Astrocyte of the spinal cord (primary cell): ENCODE measurements at regions not wholly inside any gene's neighbourhood (a gene's known extent, or its start where the extent isn't known, plus 50 kb on each side); places are given as distances from the start of the nearest gene placed in this dataset.

Experiments
- DNase-seq: peaks from one replicate; pipeline ENCODE4 v3.0.0; 2011; ENCODE audit warnings: low read depth, low spot score
- H3K4me3 ChIP-seq: 2 replicates; pipeline ENCODE4 v1.5.1; 2011; ENCODE audit warnings: low read depth, mild to moderate bottlenecking, low read length, moderate library complexity
- in situ Hi-C: cut with HindIII; loops from 2 replicates; pipeline ENCODE4 v1.10.0; 2017; ENCODE audit warnings: low sequenced_read_pairs
- TF ChIP-seq, protein P1 (sequence below): IDR thresholded peaks from 2 replicates; pipeline ENCODE4 v1.5.1; 2012; ENCODE audit warnings: low read depth, mild to moderate bottlenecking, low read length, inconsistent platforms

DNA sequence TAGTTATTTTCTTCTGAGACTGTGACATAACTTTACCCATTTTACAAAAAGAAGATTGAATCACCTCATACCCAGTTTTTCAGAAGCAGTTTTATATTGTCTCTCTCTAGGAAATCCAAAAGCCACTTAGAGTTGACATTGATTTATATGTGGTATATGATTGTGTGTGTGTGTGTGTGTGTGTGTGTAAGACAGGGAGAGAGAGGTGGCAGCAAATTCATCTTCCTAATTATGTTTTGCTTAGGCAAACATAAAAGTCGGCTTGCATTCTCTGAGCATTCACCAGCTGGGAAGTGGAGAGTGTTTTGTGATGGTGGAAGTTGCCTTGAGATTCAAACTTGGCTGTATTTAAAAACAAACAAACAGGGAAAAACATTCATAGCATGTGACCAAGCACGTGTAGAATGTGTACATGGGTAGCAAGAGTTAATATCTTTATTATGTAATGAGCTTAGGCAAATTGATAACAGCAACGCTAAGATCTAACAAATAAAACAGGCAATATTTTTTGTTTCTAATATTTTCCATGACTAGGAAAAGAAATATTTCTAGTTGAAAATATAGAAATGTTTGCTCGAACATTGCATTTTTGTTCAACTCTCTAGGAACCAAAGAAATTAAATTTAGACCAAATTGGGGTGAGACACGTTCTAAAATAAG, 64.4 kb upstream of the IGF1R start:
- in situ Hi-C loops, result no loop called here
- no peak overlapping the region for H3K4me3 ChIP-seq
- DNase-seq, result no peak
- TF ChIP-seq, protein P1, sequence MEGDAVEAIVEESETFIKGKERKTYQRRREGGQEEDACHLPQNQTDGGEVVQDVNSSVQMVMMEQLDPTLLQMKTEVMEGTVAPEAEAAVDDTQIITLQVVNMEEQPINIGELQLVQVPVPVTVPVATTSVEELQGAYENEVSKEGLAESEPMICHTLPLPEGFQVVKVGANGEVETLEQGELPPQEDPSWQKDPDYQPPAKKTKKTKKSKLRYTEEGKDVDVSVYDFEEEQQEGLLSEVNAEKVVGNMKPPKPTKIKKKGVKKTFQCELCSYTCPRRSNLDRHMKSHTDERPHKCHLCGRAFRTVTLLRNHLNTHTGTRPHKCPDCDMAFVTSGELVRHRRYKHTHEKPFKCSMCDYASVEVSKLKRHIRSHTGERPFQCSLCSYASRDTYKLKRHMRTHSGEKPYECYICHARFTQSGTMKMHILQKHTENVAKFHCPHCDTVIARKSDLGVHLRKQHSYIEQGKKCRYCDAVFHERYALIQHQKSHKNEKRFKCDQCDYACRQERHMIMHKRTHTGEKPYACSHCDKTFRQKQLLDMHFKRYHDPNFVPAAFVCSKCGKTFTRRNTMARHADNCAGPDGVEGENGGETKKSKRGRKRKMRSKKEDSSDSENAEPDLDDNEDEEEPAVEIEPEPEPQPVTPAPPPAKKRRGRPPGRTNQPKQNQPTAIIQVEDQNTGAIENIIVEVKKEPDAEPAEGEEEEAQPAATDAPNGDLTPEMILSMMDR, result no peak

DNA sequence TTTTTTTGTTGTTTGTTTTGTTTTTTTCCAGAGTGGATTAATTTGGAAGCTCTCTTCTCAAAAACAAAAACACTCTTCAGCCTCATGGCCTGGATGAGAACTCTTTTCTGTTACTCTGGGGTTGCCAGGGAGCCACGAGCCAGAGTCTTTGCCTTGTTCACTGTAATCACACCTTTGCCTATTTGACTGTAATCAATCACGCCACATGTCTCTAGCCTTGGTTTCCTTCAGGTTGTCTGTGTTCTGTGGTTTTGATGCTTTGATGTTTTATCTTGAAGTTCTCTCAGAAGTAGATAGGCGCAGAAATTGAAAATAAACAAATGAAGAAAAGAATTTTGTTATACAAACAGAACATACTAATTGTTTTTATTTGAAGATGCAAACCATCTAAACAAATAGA, 62.3 kb upstream of the IGF1R start:
- in situ Hi-C loops, result no loop called here
- no peak for DNase-seq
- H3K4me3 ChIP-seq, result no peak overlapping the region
- TF ChIP-seq, protein P1, result no peak

DNA sequence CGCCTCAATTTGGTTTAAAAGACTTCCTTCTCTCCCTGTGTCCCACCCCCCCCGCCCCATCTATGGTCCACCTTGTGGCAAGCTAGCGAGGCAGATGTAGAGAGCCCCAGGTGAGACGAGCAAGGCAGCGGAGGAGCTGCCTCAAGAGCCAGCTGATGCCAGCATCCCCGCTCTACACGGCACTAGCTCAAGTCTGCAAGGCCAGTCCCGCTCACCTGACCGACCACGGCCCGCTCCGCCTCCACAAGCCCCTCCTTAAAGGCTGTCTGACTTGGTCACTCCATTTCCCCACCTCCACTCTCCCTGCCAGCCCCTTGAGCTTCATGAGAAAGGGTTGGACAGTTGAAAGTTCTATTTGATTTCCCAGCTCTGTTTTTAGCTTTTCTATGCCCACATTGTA, 56.2 kb upstream of the IGF1R start:
- in situ Hi-C loops, result no loop called here
- no peak overlapping the region for H3K4me3 ChIP-seq
- no peak for DNase-seq
- TF ChIP-seq, protein P1, result no peak

- in situ Hi-C loops, result no loop called here
- DNase-seq, result no peak
- TF ChIP-seq, protein P1, result no peak
- no peak overlapping the region for H3K4me3 ChIP-seq
Observed at GRCh38 chr15:98596131-98596530, 52.2 kb upstream of the IGF1R start.

GRCh38 chr15:98596885-98597392, 51.4 kb upstream of the IGF1R start:
- DNase-seq, result no peak
- in situ Hi-C loops, result no loop called here
- no peak overlapping the region for H3K4me3 ChIP-seq
- TF ChIP-seq, protein P1, result no peak

GRCh38 chr15:98597666-98598065, 50.7 kb upstream of the IGF1R start:
- in situ Hi-C loops, result no loop called here
- no peak for DNase-seq
- H3K4me3 ChIP-seq, result no peak overlapping the region
- TF ChIP-seq, protein P1, result no peak
